Stimulated activated CD4-positive, alpha-beta T cell treated with anti-CD3 and anti-CD28 coated beads, TNF-alpha, amount 100 ng/mL, for 4 hours (primary cell): ENCODE measurements at regions not wholly inside any gene's neighbourhood (a gene's known extent, or its start where the extent isn't known, plus 50 kb on each side); places are given as distances from the start of the nearest gene placed in this dataset.

Source experiments
- DNase-seq, 3 experiments: peaks; one replicate each; pipeline ENCODE4 v3.0.0-alpha.2; 2020; ENCODE audit warnings: low read depth in 3 of 3

DNA sequence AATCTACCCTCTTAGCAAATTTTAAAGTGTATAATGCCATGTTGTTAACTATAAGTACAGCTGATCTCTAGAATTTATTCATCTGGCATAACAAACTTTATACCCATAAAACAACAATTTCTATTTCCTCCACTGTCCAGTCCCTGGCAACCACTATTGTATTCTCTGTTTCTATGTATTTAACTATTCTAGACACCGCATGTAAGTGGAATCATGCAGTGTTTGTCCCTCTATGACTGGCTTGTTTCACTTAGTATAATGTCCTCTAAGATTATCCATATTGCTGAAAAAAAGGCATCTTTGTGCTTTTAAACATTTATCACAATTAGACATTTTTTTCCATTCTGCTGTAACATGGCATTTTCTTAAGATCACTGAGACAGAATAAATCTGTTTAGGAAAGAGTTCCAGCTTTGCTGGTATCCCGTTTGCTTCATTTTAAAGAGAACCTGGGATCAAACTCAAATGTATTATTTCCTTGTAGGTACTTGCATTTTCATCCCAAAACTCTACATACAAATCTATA, 1191.0 kb downstream of the SLITRK5 start:
- DNase-seq: no peak

DNA sequence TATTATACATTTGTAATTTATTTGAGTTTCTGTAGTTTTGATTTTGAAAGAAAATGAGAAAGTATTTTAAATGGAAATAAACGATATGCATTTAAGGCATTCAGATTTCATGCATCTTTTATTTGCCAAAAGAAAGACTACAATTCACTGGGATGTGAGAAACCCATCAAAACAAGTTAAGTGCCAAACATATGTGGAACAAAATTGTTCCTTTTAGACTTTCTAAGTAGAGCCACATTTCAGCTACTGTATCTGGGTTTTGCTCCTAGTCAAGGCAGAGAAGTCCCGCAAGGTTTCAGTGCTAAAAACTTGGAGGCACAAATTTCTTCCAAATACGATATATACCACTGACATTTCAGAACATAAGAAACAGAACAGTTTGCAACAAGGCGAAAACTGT, 1191.9 kb downstream of the SLITRK5 start:
- DNase-seq: no peak

DNA sequence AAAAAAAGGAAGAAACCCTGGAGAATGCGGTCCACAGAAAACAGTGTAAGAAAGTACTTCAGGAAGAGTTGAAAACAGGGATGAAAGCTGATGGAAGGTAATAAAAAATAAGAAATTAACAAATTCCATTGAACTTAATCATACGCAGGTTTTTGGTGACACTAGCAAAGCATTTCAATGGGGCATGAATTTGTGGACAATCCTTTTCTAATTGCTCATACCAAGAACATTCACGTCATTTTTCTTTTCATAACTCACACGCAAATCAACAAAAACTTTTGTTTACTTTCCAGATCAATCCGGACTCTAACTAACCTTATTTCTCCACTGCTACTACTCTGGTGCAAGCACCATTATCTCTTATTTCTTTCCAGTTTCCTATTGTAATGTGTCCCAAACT, 1195.0 kb downstream of the SLITRK5 start:
- DNase-seq: no peak

DNA sequence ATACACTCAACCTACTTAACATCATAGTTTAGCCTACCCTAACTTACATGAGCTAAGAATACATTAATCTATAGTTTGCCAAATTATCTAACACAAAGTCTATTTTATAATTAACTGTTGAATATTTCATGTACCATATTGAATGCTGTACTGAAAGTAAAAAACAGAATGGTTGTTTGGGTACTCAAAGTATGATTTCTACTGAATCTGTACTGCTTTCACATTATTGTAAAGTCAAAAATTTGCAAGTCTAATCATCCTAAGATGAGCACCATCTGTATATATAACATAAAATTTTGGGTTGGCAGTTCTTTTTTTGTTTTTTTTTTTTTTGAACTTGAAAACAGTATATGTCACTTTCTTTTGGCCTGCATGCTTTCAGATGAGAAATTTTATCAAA, 1212.6 kb downstream of the SLITRK5 start:
- no peak for DNase-seq

DNA sequence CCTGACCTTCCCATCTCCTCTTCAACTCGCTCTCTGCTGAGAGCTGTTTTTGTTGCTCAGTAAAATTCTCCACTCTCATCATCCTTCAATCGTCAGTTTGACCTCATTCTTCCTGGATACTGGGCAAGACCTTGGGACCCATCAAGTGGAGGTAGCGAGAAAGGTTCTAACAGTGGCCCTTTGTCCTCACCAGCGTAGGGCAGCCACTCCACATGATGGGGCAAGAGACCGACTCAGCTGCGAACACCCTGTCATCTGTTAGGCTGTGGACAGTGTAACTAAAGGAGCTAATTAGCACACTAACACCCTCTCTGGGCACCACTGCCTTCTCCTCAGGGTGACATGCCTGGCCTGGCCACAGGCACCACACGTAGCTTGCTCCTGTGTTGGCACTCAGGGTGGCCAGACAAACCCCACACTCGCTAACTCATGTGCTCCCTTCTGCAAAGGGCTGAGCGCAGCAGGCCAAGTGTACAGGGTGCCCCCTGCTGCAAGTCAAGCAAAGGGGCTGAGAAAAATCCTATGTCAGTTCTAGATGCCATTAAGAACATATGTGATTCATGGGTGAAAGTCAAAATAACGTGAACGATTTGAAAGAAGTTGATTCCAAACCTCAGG, 1216.0 kb downstream of the SLITRK5 start:
- no peak for DNase-seq

DNA sequence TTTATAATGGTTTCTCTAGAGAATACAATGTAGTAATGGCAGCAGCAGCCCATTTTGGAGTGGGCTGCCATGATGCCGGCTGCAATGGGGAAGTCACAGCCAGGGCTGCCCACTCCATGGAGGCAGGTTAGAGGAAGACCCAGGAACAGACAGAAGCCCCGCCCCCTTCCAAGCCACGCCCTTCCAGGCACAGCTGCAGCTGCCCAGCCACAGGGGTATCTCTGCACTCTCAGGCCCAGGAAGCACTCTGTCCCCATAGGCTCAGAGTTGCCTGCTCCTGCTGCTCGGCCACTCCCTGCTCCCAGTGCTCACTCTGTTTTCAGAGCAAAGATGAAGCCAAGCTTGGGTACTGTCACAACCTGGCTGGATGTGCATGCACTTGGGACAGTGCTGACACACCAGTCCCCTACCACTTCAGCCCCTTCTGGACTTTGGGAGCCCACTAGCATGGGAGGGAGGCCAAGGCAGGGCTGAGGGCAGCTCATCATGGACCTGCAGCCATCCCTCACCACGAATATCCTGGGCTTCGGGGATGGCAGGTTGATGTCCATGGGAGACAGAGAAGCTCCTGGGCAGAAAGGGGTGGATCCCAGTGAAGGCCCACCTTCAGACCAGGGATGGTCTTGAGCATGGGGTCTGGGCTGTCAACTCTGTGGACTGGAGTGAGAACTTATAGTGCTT, 1224.2 kb downstream of the SLITRK5 start:
- DNase-seq: no peak

DNA sequence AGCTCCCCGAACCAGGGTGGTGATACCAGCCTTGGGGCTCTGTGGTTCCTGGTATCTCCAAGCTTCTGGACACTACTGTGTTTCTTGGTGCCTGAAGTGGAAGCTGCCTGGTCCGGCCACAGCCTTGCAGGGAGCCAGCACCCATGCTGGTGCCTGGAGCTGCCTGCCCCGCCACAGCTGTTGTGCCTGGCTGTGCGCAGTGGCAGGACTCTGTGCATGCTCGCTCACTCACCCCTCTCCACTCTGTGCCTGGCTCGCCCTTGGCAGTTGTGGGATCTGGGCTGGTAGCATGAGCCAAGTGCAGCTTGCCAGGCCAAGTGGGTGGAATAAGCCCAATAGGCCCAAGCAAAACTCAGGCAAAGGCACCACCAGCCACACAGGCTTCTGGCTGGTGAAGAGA, 1225.3 kb downstream of the SLITRK5 start:
- DNase-seq: no peak

DNA sequence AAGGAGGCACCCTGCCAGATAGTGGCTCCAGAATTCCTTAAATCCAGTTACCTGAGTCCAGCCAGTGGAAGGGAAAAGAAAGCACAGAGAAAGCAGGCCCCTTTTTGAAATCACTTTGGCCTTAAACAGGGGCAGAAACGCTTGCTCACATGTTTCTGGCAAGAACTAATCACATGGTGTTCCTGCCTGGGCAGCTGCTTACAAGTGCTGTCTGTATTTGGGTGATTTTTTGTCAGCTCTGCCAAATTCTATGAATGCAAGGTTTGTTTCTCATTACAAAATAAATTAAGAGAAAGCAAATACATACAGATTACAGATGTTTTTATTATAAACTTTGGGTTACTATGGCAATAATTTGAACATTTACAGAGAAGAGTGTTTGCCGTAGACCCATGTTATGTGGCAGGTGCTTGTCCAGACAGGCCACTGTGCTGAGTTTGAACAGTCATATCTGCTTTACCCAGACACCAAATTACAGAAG, 1237.8 kb downstream of the SLITRK5 start:
- no peak for DNase-seq

DNA sequence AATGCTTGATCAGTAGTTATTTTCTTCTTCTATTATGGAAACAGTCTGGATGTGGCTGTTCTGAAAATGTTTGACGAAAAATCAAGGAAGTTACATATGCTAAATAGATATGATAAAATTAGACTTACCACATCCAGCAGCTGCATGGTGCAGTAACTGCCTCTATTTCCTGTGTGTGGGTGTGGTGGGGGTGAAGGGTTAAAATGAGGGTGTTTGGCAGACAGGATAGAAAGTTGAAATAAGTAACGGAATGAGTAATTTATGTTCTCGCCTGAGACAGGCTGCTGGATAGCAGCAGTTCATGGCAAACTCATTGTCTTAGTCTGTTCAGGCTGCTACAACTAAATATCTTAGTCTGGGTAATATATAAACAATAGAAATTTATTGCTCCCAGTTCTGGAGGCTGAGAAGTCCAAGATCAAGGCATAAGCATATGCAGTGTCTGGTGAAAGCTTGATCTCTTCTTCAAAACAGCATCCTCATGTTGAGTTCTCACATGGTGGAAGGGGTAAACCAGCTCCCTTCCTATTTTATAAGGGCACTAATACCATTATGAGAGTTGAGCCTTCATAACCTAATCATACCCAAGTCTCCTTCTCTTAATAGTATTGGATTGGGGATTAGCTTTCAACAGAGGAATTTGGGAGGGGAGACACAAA, 1248.9 kb downstream of the SLITRK5 start:
- peak in 1 of 3 experiments; percentile 4 for DNase-seq

DNA sequence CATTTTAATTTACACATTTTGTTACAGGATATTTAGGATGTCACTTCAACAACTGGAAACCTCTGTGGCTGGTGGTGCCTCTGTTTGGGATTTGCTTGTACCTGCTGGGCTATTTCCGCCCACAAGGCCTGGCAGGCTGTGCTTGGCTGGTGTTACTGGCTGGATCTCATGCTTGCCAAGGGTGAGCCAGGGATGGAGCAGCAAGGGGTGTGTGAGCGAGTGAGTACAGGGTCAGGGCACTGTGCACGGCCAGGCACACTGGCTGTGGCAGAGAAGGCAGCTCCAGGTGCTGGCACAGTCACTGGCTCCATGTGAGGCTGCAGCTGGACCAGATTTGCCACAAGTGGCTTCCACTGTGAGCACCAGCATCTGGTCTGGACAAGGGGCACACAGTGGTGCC, 1254.8 kb downstream of the SLITRK5 start:
- no peak for DNase-seq

DNA sequence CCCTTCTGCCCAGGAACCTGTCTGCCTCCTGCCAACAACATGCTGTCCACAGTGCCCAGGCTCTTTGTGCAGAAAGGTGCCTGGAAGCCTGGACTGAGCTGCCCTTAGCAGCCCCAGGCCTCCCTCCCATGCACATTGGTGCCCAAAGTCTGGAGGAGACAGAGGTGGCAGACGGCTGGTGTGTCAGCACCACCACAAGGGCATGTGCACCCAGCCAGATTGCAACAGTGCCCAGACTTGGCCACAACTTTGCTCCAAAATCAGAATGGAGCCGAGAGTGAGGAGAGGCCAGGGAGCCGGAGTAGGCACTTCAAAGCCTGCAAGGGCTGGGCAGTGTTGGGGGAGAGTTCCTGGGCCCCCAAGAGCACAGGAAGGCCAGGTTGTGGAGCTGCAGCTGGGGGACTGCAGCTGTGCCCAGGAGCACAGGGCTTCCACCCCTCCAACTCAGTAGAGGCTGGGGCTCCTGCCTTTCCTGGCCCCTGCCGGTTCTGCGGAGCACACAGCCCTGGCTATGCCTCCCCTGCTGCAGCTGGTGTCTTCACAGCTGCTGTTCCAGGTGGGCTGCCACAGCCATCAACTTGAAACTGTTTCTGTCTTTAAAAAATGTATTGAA, 1255.8 kb downstream of the SLITRK5 start:
- no peak for DNase-seq

DNA sequence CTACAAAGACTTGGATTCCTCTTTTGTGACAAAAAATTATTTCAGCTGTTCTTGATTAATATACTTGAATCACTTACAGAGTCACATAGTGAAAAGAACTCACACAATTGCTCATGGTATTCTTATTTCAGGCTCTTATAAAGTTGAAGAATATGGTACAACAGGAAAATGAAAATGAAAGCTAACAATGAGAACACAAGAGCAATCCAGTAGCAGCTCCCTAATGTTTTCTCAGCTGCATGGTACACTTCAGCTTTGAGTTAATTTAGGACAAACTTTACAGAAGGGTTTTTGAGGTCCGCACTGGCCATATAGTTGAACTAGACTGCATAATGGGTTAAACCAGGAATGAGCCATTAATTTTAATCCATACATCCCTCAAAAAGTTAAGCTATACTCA, 1261.8 kb downstream of the SLITRK5 start:
- DNase-seq: no peak

DNA sequence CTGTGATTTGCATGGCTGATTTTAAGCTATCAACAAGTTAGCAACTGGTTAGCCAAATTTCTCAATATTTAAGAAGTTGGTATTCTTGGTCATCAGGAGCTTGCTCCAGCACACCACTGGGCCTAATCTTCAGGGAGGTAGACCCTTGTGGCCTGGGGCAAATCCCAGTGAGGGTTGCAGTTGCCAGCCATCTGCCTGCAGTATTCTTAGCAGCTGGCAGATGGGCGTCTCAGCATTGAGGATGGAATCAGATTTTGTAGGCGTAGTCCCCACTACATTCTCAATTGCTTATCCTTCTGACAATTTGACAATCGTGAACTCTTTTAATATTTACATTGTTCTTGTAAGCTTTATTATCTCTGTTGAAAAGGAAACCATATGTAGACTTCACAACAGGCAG, 1266.2 kb downstream of the SLITRK5 start:
- no peak for DNase-seq

DNA sequence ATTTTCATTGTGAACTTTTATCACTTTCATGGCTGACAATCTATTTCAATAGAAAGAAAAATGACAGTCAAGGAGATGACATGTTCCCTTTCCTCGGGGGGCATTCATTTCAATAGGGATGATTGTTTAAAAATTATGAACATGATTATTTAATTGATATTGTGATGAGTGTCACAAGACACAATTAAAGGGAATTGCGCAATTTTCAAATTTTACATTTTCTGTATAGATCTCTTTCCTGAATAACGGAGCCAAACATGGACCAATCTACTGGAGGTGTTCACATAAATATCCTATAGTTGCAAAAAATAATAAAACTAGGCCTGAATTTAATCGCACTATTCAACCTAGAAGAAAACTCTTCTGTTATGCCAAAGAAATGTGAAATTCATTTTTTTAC, 1274.6 kb downstream of the SLITRK5 start:
- DNase-seq: no peak

DNA sequence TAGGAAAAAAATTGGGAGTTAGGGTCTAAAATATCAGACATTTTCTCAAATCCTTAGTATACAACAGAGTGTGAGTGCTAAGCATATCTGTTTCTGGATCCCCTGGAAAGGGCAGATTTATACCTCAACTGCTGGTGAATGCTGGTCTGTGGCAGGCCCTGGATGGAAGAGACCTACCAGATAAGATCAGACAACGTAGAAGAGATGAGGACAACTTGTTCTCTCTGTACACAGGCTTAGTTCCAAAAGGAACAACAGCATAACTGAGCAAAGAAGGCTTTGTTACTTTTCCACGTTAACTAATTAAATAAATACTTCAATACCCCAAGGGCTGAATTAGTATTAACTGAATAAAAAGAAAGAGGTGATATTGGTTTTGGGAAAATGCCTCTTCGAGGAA, 1277.3 kb downstream of the SLITRK5 start:
- DNase-seq: no peak

DNA sequence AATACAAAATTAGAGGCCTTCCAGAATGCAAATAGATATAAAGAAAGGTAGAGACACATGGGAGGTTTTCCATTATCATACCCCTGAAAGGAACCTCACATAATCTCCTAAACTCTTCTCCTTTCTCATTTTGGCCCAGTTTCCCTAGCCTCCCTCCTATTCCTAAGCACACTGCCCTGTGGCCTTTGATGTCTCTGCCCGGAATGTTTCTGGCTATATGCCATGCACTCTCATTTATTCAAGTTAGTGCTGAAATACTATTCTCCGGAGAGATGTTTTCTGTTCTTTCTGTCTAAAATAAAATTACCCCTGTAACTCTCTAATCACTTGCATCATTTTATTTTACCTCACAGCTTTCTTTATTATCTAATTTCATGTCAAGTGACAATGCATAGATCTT, 1287.7 kb downstream of the SLITRK5 start:
- no peak for DNase-seq

DNA sequence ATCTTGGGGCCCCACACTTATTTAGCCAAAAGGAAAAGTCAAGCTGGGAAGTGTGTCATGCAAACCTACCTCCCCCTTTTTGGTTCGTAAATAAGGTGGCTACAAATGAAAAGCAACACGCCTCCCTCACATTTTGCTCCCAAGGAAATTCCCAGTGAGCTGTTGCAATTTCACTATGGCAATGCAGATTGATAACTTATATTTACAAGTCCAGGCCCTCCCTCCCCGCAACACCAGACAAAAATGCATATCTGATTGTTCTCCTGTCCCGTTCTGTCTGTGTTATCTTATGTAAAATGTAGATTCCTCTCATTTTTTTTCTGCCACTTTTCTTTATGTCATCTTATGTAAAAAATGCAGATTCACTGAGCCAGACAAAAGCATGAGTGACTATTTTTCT, 1305.3 kb downstream of the SLITRK5 start:
- no peak for DNase-seq

DNA sequence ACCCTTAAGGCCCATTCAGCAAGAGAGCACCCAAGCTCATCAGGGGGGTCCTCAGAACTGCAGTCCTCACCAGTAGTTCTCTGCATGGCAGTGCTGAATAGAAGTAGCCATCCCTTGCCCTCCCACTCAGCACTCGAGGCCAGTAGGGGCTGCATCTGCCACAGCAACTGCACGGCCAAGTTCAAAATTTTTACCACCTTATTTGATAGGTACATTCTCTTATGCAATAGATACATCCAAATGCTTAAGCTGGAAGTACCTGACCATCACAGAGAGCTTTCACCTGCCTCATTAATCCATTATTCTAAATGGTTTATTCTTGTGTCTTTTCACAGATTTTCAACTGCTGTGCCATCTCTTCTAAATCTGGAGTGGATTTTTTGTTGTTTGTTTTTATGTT, 1307.4 kb downstream of the SLITRK5 start:
- no peak for DNase-seq

DNA sequence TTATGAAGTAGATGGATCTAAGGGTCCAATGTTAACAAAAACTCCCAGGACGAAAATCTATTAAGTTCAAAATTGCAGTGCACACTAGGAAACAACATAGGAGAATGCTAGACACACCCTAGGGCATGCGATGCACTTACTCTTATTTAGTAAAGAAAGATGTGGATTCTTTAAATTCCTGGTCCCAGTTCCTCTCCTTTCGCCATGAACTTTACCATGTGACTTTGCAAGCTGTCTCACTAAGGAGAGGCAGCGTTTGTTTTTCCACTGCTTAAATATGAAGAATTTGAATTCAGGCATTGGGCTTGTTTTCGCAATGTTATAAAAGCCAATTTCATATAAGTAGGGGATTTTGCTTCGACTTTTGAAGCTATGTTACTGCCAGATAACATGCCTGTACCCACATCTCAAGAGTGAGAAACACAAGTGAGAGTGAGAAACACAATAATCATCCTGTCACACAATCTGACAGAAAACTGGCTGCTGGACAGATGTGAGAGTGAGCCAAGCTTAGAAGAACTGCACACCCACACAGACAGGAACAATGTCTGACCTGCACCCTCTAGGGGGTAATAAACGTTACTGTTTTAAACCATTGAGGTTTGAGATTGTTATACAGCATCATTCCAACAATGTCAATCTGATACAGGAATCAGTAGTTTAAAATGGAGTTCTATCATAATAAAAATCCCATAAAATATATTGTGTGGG, 1308.4 kb downstream of the SLITRK5 start:
- DNase-seq: no peak

DNA sequence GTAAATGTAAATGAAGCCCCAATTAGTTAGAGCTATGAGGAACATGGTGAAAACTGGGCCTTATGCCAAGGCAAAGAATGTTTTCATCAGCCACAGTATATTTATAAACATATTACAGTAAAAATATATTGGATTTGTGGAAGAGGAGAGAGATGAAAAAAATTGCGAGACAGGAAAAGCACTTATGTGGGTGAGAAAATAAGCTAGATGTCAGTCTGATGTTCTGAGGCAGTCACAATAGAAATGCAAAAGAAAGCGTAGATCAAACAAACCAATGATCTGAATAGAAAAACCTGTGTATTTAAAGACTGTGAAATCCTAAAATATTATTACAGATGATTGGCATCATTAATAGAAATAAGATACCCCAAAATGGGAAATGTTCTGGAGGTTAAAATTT, 1332.5 kb downstream of the SLITRK5 start:
- no peak for DNase-seq

DNA sequence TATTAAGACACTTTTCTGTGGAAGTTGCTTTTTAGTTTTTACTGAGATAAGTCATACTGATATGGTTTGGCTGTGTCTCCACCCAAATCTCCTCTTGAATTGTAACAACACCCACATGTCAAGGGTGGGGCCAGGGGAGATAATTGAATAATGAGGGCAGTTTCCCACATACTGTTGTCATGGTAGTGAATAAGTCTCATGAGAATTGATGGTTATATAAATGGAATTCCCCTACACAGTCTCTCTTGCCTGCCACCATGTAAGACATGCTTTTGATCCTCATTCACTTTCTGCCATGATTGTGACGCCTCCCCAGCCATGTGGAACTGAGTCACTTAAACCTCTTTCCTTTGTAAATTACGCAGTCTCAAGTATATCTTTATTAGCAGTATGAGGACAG, 1340.4 kb downstream of the SLITRK5 start:
- no peak for DNase-seq
